Inflammatory macrophage (primary cell): ENCODE measurements at regions not wholly inside any gene's neighbourhood (a gene's known extent, or its start where the extent isn't known, plus 50 kb on each side); places are given as distances from the start of the nearest gene placed in this dataset.
"Not testable (repeated sequence)": the region's sequence is repeated elsewhere in the genome, so short reads cannot be mapped to it uniquely, and the experiment has no call there.

Source experiments
- DNase-seq, 2 donors: peaks; one replicate each; pipeline ENCODE4 v3.0.0-alpha.2; 2020 to 2022

- no peak for DNase-seq
These were observed 88.8 kb upstream of the PLD5 start for GRCh38 chr1:242613266-242613815.

DNA sequence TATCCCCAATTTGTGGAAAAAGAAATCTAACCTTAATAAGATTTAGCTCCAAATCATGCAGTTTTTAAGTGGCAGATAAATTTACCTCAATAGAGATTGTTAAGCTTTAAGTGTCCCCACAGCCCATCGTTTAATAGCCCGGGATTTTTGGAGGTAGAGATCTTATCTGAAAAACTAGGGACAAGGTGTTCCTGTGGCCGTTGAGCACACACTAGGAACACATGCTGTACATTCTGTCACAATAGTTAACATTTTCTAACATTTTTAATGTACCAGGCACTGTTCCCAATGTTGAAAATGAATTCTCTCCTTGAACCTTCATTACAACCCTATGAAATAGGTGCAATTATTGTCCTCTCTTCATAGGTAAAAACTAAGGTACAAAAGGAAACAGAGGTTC, 85.7 kb upstream of the PLD5 start:
- DNase-seq = no peak

DNA sequence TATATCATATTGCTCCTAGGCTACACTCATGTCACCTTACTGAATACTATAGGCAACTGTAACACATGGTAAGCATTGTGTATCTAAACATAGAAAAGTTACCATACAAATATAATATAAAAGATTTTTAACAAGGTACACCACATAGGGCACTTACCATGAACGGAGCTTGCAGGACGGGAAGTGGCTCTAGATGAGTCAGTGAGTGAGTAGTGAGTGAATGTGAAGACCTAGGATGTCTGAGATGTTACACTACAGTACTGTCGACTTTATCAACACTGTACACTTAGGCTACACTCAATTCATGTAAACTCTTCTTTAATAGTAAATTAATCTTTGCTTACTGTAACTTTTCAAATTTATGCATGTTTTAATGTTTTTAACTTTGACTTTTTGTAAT, 81.0 kb upstream of the PLD5 start:
- DNase-seq = no peak

- no peak for DNase-seq
These were observed 77.5 kb upstream of the PLD5 start for GRCh38 chr1:242602001-242602400.

- DNase-seq = not testable (repeated sequence)
These were observed 69.3 kb upstream of the PLD5 start for GRCh38 chr1:242593756-242594155.

GRCh38 chr1:242586360-242586680, 61.8 kb upstream of the PLD5 start:
- no peak for DNase-seq

DNA sequence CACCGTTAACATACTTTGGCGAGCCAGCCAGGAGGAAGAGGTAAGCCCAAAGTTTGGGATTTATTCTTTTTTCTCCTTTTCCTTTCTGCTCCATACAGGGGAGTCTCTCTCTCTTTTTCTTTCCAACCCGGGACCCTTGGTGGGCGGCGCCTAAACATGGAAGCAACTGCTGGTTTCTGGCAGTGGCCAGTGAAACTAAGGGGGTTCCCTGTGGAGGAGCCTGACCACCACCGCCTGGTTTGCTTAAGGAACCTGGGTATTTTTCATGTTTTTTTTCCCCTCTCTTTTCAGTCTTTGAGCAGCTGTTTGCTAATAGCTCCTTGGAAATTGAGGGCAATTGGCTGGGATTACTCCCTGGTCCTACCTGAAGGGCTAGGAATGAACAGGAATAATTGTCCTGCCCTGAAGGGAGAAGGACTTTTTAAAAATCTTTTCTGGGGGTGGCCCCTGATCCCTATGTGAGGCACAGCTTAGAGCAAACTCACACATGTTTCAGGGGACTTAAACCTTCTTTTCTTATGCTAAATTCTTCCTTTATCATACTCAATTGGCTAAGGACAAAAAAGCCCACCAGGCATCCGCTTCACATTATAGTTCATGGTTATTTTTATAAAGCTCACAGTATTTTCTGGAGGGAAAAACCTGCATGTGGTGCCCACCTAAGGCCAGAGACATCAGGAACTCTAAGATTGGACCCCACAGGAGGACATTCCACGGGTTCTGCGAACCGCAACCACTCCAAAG, 61.3 kb upstream of the PLD5 start:
- DNase-seq = no peak

GRCh38 chr1:242582669-242583068, 58.2 kb upstream of the PLD5 start:
- DNase-seq = no peak

DNA sequence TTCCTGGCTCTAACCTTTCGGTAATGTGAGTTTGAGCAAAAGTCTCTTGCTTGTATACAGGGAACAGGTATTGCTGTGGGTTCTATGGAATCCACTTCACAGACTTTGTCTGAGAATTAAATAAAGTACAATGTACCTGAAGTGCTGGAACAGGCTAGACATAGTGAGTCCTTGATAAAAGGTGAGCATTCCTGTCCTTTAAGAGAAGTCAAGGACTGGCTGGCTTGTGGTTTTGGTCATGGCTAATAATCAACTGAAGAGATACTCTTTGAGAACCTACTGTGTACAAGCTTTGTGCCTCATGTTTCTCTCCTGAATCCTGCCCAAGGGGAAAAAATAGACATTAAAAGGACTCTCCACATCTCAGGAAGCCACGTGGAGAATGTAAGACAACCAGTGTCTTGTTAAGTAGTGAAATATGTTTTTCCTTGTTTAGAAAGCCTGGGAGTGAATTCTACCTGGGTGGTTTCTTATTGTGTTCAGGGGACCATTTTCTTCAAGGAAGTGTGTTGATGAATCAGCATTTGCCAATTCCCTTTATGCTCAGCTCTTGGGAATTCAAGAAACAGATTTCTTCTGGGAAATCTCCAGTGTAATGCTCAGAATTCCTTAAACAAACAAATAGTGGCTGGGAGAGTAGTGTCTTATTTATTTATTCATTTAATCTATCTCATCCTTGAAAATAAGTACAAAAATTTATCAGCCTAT, 55.2 kb upstream of the PLD5 start:
- DNase-seq = no peak
